H9 (cell line): ENCODE measurements at regions not wholly inside any gene's neighbourhood (a gene's known extent, or its start where the extent isn't known, plus 50 kb on each side); places are given as distances from the start of the nearest gene placed in this dataset.

Experiments
- DNase-seq: peaks from one replicate; pipeline ENCODE4 v3.0.0-alpha.2; 2017
- H2AFZ ChIP-seq: one replicate; pipeline ENCODE4 v1.6.1; 2013; ENCODE audit warnings: mild to moderate bottlenecking, low read length, control low read depth, moderate library complexity
- H2AK5ac ChIP-seq: 2 replicates; pipeline ENCODE4 v1.6.1; 2013; ENCODE audit warnings: low read length, control low read depth, mixed read lengths; ENCODE audit not compliant: insufficient read length
- H2BK120ac ChIP-seq: one replicate; pipeline ENCODE4 v1.6.1; 2013; ENCODE audit warnings: low read depth, mild to moderate bottlenecking, low read length, control low read depth, inconsistent platforms; ENCODE audit not compliant: poor library complexity, severe bottlenecking
- H2BK12ac ChIP-seq: 2 replicates; pipeline ENCODE4 v1.6.1; 2013; ENCODE audit warnings: low read length, control low read depth, mixed read lengths, low read depth; ENCODE audit not compliant: insufficient read length
- H2BK15ac ChIP-seq: 2 replicates; pipeline ENCODE4 v1.6.1; 2013; ENCODE audit warnings: low read depth, low read length, control low read depth
- H2BK20ac ChIP-seq: one replicate; pipeline ENCODE4 v1.6.1; 2013; ENCODE audit warnings: low read depth, mild to moderate bottlenecking, low read length, control low read depth, inconsistent platforms; ENCODE audit not compliant: poor library complexity, severe bottlenecking
- H2BK5ac ChIP-seq: 2 replicates; pipeline ENCODE4 v1.6.1; 2013; ENCODE audit warnings: low read length, control low read depth, mixed read lengths; ENCODE audit not compliant: insufficient read length
- H3K14ac ChIP-seq: 2 replicates; pipeline ENCODE4 v1.6.1; 2013; ENCODE audit warnings: low read length, control low read depth; ENCODE audit not compliant: insufficient read depth
- H3K18ac ChIP-seq: 2 replicates; pipeline ENCODE4 v1.6.1; 2013; ENCODE audit warnings: low read depth, mild to moderate bottlenecking, mixed read lengths, low read length, control low read depth; ENCODE audit not compliant: insufficient read length
- H3K23ac ChIP-seq: 2 replicates; pipeline ENCODE4 v1.6.1; 2013; ENCODE audit warnings: low read length, control low read depth, mixed read lengths, low read depth; ENCODE audit not compliant: insufficient read length
- H3K23me2 ChIP-seq: 2 replicates; pipeline ENCODE4 v1.6.1; 2013; ENCODE audit warnings: low read depth, mild to moderate bottlenecking, mixed read lengths, low read length, control low read depth; ENCODE audit not compliant: insufficient read length, poor library complexity, severe bottlenecking
- H3K27ac ChIP-seq: 2 replicates; pipeline ENCODE4 v1.5.1; 2013; ENCODE audit warnings: low read length, control low read depth, mixed read lengths, low read depth; ENCODE audit not compliant: insufficient read length
- H3K27me3 ChIP-seq: 2 replicates; pipeline ENCODE4 v1.6.1; 2013; ENCODE audit warnings: low read length, control low read depth, inconsistent platforms; ENCODE audit not compliant: insufficient read depth
- H3K4ac ChIP-seq: 2 replicates; pipeline ENCODE4 v1.6.1; 2013; ENCODE audit warnings: low read depth, mild to moderate bottlenecking, control low read depth, inconsistent platforms, low read length, moderate library complexity
- H3K4me1 ChIP-seq: 2 replicates; pipeline ENCODE4 v1.6.1; 2013; ENCODE audit warnings: low read length, control low read depth, inconsistent platforms; ENCODE audit not compliant: insufficient read depth
- H3K4me2 ChIP-seq: 2 replicates; pipeline ENCODE4 v1.6.1; 2013; ENCODE audit warnings: low read length, control low read depth, mixed read lengths; ENCODE audit not compliant: insufficient read length, insufficient read depth
- H3K56ac ChIP-seq: 2 replicates; pipeline ENCODE4 v1.6.1; 2013; ENCODE audit warnings: low read depth, mild to moderate bottlenecking, mixed read lengths, low read length, control low read depth; ENCODE audit not compliant: insufficient read length
- H3K79me1 ChIP-seq: 2 replicates; pipeline ENCODE4 v1.6.1; 2013; ENCODE audit warnings: low read depth, mild to moderate bottlenecking, moderate library complexity, low read length, control low read depth, inconsistent platforms; ENCODE audit not compliant: insufficient read depth, poor library complexity, severe bottlenecking
- H3K79me2 ChIP-seq: 2 replicates; pipeline ENCODE4 v1.6.1; 2013; ENCODE audit warnings: low read length, control low read depth, inconsistent platforms; ENCODE audit not compliant: insufficient read depth
- H3K9ac ChIP-seq: 2 replicates; pipeline ENCODE4 v1.6.1; 2013; ENCODE audit warnings: low read length, control low read depth, mixed read lengths; ENCODE audit not compliant: insufficient read length; ENCODE audit errors: extremely low read depth
- H3K9me3 ChIP-seq: one replicate; pipeline ENCODE4 v1.6.1; 2013; ENCODE audit warnings: low read depth, low read length, inconsistent platforms; ENCODE audit not compliant: control insufficient read depth
- H3T11ph ChIP-seq: one replicate; pipeline ENCODE4 v1.6.1; 2013; ENCODE audit warnings: mild to moderate bottlenecking, low read length, control low read depth, inconsistent platforms
- H4K20me1 ChIP-seq: one replicate; pipeline ENCODE4 v1.6.1; 2013; ENCODE audit not compliant: control insufficient read depth, insufficient read length, insufficient read depth
- H4K5ac ChIP-seq: 2 replicates; pipeline ENCODE4 v1.6.1; 2013; ENCODE audit warnings: low read depth, mild to moderate bottlenecking, mixed read lengths, low read length, control low read depth; ENCODE audit not compliant: insufficient read length
- H4K8ac ChIP-seq: replicated peaks from 2 replicates; pipeline ENCODE4 v1.6.1; 2013; ENCODE audit warnings: low read length, control low read depth, mixed read lengths, low read depth; ENCODE audit not compliant: insufficient read length
- H4K91ac ChIP-seq: 2 replicates; pipeline ENCODE4 v1.6.1; 2013; ENCODE audit warnings: low read depth, mild to moderate bottlenecking, moderate library complexity, mixed read lengths, low read length, control low read depth; ENCODE audit not compliant: insufficient read length
- H3K27ac Mint-ChIP-seq, 3 experiments: 2 replicates in 2 of 3; 3 replicates in 1 of 3; pipeline ENCODE4 v1.8.0; 2020 to 2021; ENCODE audit warnings: mixed read lengths in 3 of 3, mild to moderate bottlenecking in 1 of 3, moderate library complexity in 1 of 3
- H3K27me3 Mint-ChIP-seq: 2 replicates; pipeline ENCODE4 v1.8.0; 2021; ENCODE audit warnings: low read depth, mild to moderate bottlenecking, moderate library complexity, mixed read lengths
- H3K36me3 Mint-ChIP-seq, 3 experiments: 2 replicates in 2 of 3; 3 replicates in 1 of 3; pipeline ENCODE4 v1.8.0; 2020 to 2021; ENCODE audit warnings: low read depth in 3 of 3, mixed read lengths in 3 of 3; ENCODE audit not compliant: insufficient read depth in 1 of 3
- H3K4me1 Mint-ChIP-seq, 2 experiments: 2 replicates each; pipeline ENCODE4 v1.8.0; 2020; ENCODE audit warnings: mixed read lengths in 2 of 2
- H3K4me3 Mint-ChIP-seq, 2 experiments: 2 replicates in 1 of 2; 3 replicates in 1 of 2; pipeline ENCODE4 v1.8.0; 2020 to 2021; ENCODE audit warnings: mild to moderate bottlenecking in 2 of 2, mixed read lengths in 2 of 2, moderate library complexity in 1 of 2
- H3K9me3 Mint-ChIP-seq, 2 experiments: 2 replicates in 1 of 2; 3 replicates in 1 of 2; pipeline ENCODE4 v1.8.0; 2020; ENCODE audit warnings: mild to moderate bottlenecking in 2 of 2, mixed read lengths in 2 of 2, moderate library complexity in 1 of 2
- CTCF ChIP-seq: fragments of 200-600 bp; sonication (generic); conservative IDR thresholded peaks from 3 replicates; pipeline ENCODE4 v1.8.0; 2021; ENCODE audit warnings: antibody characterized with exemption, mild to moderate bottlenecking
- WGBS: extraction: QIAGEN DNeasy Blood & Tissue Kit; methylation state at CpG from one replicate; pipeline ENCODE4 v1.1.7; 2013; ENCODE audit warnings: missing lambda C conversion rate, low lambda C conversion rate, mixed read lengths; ENCODE audit not compliant: insufficient read length; ENCODE audit errors: extremely low coverage; 5-methylcytosine and 5-hydroxymethylcytosine counted together

- H3K27ac ChIP-seq: no peak overlapping the region
- no peak overlapping the region for H2BK12ac ChIP-seq
- no peak overlapping the region for H2AK5ac ChIP-seq
- H3T11ph ChIP-seq: no peak overlapping the region
- H2BK20ac ChIP-seq: no peak overlapping the region
- H2AFZ ChIP-seq: no peak overlapping the region
- no peaks in the 10 kb centered on the region for H3K36me3 Mint-ChIP-seq
- H3K27me3 ChIP-seq: no peaks in the 10 kb centered on the region
- peaks cover 3% of the 10 kb centered on the region; the same call in 1 of the 2 replicates for H3K27me3 Mint-ChIP-seq
- no peak for DNase-seq
- H3K4me1 Mint-ChIP-seq: peaks cover 21 to 23% of the 10 kb centered on the region in 2 experiments
- H3K23me2 ChIP-seq: no peaks in the 10 kb centered on the region
- no peaks in the 10 kb centered on the region for H4K20me1 ChIP-seq
- H3K4me3 Mint-ChIP-seq: no peak overlapping the region
- H4K5ac ChIP-seq: no peak overlapping the region
- no peaks in the 10 kb centered on the region for H3K9me3 Mint-ChIP-seq
- H3K23ac ChIP-seq: no peak overlapping the region
- no peak overlapping the region for H4K91ac ChIP-seq
- TF ChIP-seq CTCF: no peak
- H2BK5ac ChIP-seq: no peak overlapping the region
- no peak overlapping the region for H2BK120ac ChIP-seq
- no peak overlapping the region for H3K18ac ChIP-seq
- H3K9me3 ChIP-seq: no peaks in the 10 kb centered on the region
- H2BK15ac ChIP-seq: no peak overlapping the region
- H3K4me1 ChIP-seq: no peaks in the 10 kb centered on the region; the same call in 1 of the 2 replicates
- H3K4me2 ChIP-seq: no peak overlapping the region
- no peak overlapping the region for H3K56ac ChIP-seq
- no peak overlapping the region for H3K4ac ChIP-seq
- H3K79me1 ChIP-seq: no peaks in the 10 kb centered on the region
- no peaks in the 10 kb centered on the region for H3K79me2 ChIP-seq
- no peak overlapping the region for H3K27ac Mint-ChIP-seq
- H3K14ac ChIP-seq: no peak overlapping the region
- no peak overlapping the region for H4K8ac ChIP-seq
- WGBS: no CpG with 5 or more reads among the region's 3 CpGs
- no peak overlapping the region for H3K9ac ChIP-seq
Observed at GRCh38 chr10:35906155-35906554, 264.1 kb upstream of the FZD8 start.
